ENCODE measurements at regions not wholly inside any gene's neighbourhood (a gene's known extent, or its start where the extent isn't known, plus 50 kb on each side); places are given as distances from the start of the nearest gene placed in this dataset.

DNA sequence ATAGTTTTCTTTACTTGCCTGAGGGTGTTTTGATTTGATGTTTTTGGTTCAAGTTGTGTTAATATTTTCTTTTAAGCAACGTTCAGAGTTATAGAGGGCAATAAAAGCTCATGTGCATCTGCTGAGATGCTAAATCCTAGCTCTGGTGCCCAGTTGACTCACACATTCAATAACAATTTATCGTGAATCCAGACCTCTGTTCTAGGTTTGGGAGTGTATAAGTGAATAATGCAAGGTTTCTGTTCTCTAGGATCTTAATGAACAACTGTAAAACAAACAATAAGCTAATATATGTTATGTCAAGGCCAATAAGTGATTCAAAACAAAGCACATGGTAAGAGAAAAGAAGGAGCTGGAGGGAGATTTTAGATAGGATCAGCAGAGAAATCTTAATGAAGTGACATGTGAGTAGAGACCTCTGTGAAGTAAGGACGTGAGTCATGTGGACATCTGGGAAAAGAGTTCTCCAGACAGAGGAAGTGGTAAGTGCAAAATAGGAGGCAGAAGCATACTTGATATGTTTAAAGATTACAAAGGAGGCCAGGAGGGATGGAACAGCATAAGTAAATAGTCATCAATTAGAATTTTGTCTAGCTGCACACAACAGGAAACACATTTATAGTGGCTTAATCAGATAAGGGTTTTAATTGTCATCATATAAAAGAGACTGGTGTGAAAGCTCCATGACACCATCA, 278.5 kb upstream of the HTR2A start:
- H3K27me3 ChIP-seq (ENCODE audit: control insufficient read depth, insufficient read depth, low read length): no peaks in the 10 kb centered on the region
- no peak overlapping the region for H3K4me3 ChIP-seq (ENCODE audit: insufficient read depth, low read depth, low read length)
- no peak overlapping the region; the same call in 1 of the 2 replicates for H3K18ac ChIP-seq (ENCODE audit: low read depth, low read length)
- H4K5ac ChIP-seq (ENCODE audit: low read depth, low read length): no peak overlapping the region
- WGBS, 2 experiments (ENCODE audit: extremely low coverage in 2 of 2, insufficient read length in 1 of 2): no CpG with 5 or more reads among the region's 3 CpGs
- peak overlapping the region; percentile 26; the same call in 1 of the 2 replicates for H3K4ac ChIP-seq (ENCODE audit: low read depth, low read length)
- no peaks in the 10 kb centered on the region for H3K79me1 ChIP-seq (ENCODE audit: low read depth in 1 of 2, low read length in 2 of 2)
- intact Hi-C loops (cut with micrococcal nuclease): no loop called here
- no peak overlapping the region for H3K27ac ChIP-seq (ENCODE audit: insufficient read depth, low read length)
- H4K8ac ChIP-seq (ENCODE audit: low read depth in 2 of 2, low read length in 2 of 2): peak overlapping the region; percentile 6 to 11; a peak in 1 of 4 replicates
- no peaks in the 10 kb centered on the region for H3K9me3 ChIP-seq (ENCODE audit: control insufficient read depth, insufficient read depth, low read length)
- H3K23ac ChIP-seq (ENCODE audit: low read depth, low read length): peak overlapping the region; percentile 2; the same call in 1 of the 2 replicates
- no peak overlapping the region for H3K56ac ChIP-seq (ENCODE audit: extremely low read depth, insufficient read depth, low read length)
- H2AFZ ChIP-seq (replicated peaks; ENCODE audit: low read length, poor library complexity): no peak overlapping the region
- peaks cover 4% of the 10 kb centered on the region; the same call in 1 of the 2 replicates for H3K9me1 ChIP-seq (ENCODE audit: insufficient read depth, low read length)
- ATAC-seq (ENCODE audit: low read depth): peak; percentile 84
- no peaks in the 10 kb centered on the region for H3K36me3 ChIP-seq (ENCODE audit: control insufficient read depth, insufficient read depth, low read length)
- no peaks in the 10 kb centered on the region; the same call in 1 of the 2 replicates for H3K4me1 ChIP-seq (ENCODE audit: control insufficient read depth, insufficient read depth, low read length)
- peak overlapping the region; percentile 1; the same call in 1 of the 2 replicates for H3K4me2 ChIP-seq (ENCODE audit: low read depth, low read length)
- BruUV-seq (replicated peaks): no TSS peak
- no peak overlapping the region for H3K9ac ChIP-seq (ENCODE audit: low read depth, low read length)
- H2BK120ac ChIP-seq (ENCODE audit: low read depth, low read length): peak overlapping the region; percentile 81; the same call in 1 of the 2 replicates
- ChIA-PET POLR2A (ENCODE audit: unreplicated experiment) (no interaction called here), CTCF (interaction anchor here (1.4 kb wide), 1 partner anchor 17 kb away, joined by 3 read pairs; no protein-coding TSS in a partner anchor)
- H4K20me1 ChIP-seq (ENCODE audit: insufficient read depth, low read length): no peaks in the 10 kb centered on the region
- H4K91ac ChIP-seq (ENCODE audit: insufficient read depth, low read depth, low read length): no peak overlapping the region
- H2BK15ac ChIP-seq (ENCODE audit: low read depth, low read length): peak overlapping the region; percentile 39; the same call in 1 of the 3 replicates
- in situ Hi-C loops (cut with MboI; ENCODE audit: low sequenced_read_pairs): no loop called here
- dilution Hi-C loops (cut with HindIII; ENCODE audit: low sequenced_read_pairs, unreplicated experiment): no loop called here
- peak overlapping the region; percentile 82 for H2BK20ac ChIP-seq (ENCODE audit: low read depth, low read length)
- DNase-seq: peak; percentile 95
- H2AK5ac ChIP-seq (ENCODE audit: low read depth, low read length): no peak overlapping the region
- no peak overlapping the region for H2AK9ac ChIP-seq (replicated peaks; ENCODE audit: low read depth, low read length, poor library complexity)
- peak overlapping the region; percentile 22 for H2BK5ac ChIP-seq (ENCODE audit: low read depth, low read length, poor library complexity, severe bottlenecking)
- H3K14ac ChIP-seq (replicated peaks; ENCODE audit: low read depth, low read length): peak overlapping the region; percentile 40
- TF ChIP-seq RAD21 (IDR thresholded peaks at IDR 0.05; ENCODE audit: low read length): no peak
- no peak for TF ChIP-seq SMC3 (IDR thresholded peaks at IDR 0.05; ENCODE audit: low read depth, low read length)
- no peak for TF ChIP-seq RCOR1 (IDR thresholded peaks at IDR 0.05; ENCODE audit: insufficient replicate concordance, low read length)
- TF ChIP-seq, protein P1, sequence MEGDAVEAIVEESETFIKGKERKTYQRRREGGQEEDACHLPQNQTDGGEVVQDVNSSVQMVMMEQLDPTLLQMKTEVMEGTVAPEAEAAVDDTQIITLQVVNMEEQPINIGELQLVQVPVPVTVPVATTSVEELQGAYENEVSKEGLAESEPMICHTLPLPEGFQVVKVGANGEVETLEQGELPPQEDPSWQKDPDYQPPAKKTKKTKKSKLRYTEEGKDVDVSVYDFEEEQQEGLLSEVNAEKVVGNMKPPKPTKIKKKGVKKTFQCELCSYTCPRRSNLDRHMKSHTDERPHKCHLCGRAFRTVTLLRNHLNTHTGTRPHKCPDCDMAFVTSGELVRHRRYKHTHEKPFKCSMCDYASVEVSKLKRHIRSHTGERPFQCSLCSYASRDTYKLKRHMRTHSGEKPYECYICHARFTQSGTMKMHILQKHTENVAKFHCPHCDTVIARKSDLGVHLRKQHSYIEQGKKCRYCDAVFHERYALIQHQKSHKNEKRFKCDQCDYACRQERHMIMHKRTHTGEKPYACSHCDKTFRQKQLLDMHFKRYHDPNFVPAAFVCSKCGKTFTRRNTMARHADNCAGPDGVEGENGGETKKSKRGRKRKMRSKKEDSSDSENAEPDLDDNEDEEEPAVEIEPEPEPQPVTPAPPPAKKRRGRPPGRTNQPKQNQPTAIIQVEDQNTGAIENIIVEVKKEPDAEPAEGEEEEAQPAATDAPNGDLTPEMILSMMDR (conservative IDR thresholded peaks at IDR 0.05; ENCODE audit: low read depth, low read length): no peak
- no peak for TF ChIP-seq POLR2A (IDR thresholded peaks at IDR 0.05; ENCODE audit: low read depth, low read length)
- TF ChIP-seq, protein P2, sequence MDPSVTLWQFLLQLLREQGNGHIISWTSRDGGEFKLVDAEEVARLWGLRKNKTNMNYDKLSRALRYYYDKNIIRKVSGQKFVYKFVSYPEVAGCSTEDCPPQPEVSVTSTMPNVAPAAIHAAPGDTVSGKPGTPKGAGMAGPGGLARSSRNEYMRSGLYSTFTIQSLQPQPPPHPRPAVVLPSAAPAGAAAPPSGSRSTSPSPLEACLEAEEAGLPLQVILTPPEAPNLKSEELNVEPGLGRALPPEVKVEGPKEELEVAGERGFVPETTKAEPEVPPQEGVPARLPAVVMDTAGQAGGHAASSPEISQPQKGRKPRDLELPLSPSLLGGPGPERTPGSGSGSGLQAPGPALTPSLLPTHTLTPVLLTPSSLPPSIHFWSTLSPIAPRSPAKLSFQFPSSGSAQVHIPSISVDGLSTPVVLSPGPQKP (IDR thresholded peaks at IDR 0.05; ENCODE audit: borderline replicate concordance, low read depth, low read length): no peak
- no peak for TF ChIP-seq RFX5 (IDR thresholded peaks at IDR 0.05; ENCODE audit: low read depth, low read length)
- 0 out of 2 replicates have a peak, but pooled peaks have one; percentile 19 for TF ChIP-seq CEBPB (IDR thresholded peaks at IDR 0.05; ENCODE audit: low read depth, low read length)
- TF ChIP-seq FOS (IDR thresholded peaks at IDR 0.05; ENCODE audit: low read depth, low read length): peak; percentile 40; the same call in 1 of the 2 replicates
- no peak for TF ChIP-seq MAZ (IDR thresholded peaks at IDR 0.05; ENCODE audit: borderline replicate concordance, low read depth, low read length)
- TF ChIP-seq BHLHE40 (IDR thresholded peaks at IDR 0.05; ENCODE audit: low read depth, low read length): no peak
- TF ChIP-seq, protein P3, sequence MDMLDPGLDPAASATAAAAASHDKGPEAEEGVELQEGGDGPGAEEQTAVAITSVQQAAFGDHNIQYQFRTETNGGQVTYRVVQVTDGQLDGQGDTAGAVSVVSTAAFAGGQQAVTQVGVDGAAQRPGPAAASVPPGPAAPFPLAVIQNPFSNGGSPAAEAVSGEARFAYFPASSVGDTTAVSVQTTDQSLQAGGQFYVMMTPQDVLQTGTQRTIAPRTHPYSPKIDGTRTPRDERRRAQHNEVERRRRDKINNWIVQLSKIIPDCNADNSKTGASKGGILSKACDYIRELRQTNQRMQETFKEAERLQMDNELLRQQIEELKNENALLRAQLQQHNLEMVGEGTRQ (IDR thresholded peaks at IDR 0.05; ENCODE audit: low read depth, low read length): peak; percentile 16; the same call in 1 of the 2 replicates
- TF ChIP-seq MXI1 (IDR thresholded peaks at IDR 0.05; ENCODE audit: borderline replicate concordance, low read depth, low read length): no peak
- no peak for TF ChIP-seq MAFK (IDR thresholded peaks at IDR 0.05; ENCODE audit: low read depth, low read length)
- no peak for TF ChIP-seq CHD1 (IDR thresholded peaks at IDR 0.05; ENCODE audit: low read depth, low read length)
